ENCODE measurements at regions not wholly inside any gene's neighbourhood (a gene's known extent, or its start where the extent isn't known, plus 50 kb on each side); places are given as distances from the start of the nearest gene placed in this dataset.

- TF ChIP-seq CTCF (IDR thresholded peaks at IDR 0.05) (no peak), ZFX (IDR thresholded peaks at IDR 0.05; ENCODE audit: borderline replicate concordance) (no peak)
- H3K27ac ChIP-seq: no peak overlapping the region
These were observed 569.7 kb upstream of the CITED2 start for GRCh38 chr6:139944131-139944530.

- TF ChIP-seq ZFX (IDR thresholded peaks at IDR 0.05; ENCODE audit: borderline replicate concordance) (no peak), CTCF (IDR thresholded peaks at IDR 0.05) (no peak)
- H3K27ac ChIP-seq: no peak overlapping the region
These were observed 568.9 kb upstream of the CITED2 start for GRCh38 chr6:139943391-139943790.

GRCh38 chr6:139942331-139942730 lies 567.9 kb upstream of the CITED2 start:
- H3K27ac ChIP-seq: no peak overlapping the region
- TF ChIP-seq CTCF (IDR thresholded peaks at IDR 0.05) (no peak), ZFX (IDR thresholded peaks at IDR 0.05; ENCODE audit: borderline replicate concordance) (no peak)

GRCh38 chr6:139941826-139942225 lies 567.4 kb upstream of the CITED2 start:
- H3K27ac ChIP-seq: no peak overlapping the region
- no peak for TF ChIP-seq CTCF (IDR thresholded peaks at IDR 0.05)
- no peak for TF ChIP-seq ZFX (IDR thresholded peaks at IDR 0.05; ENCODE audit: borderline replicate concordance)

GRCh38 chr6:139940741-139941729 lies 566.6 kb upstream of the CITED2 start:
- TF ChIP-seq ZFX (IDR thresholded peaks at IDR 0.05; ENCODE audit: borderline replicate concordance) (no peak), CTCF (IDR thresholded peaks at IDR 0.05) (no peak)
- no peak overlapping the region for H3K27ac ChIP-seq

GRCh38 chr6:139939189-139939979 lies 564.9 kb upstream of the CITED2 start:
- TF ChIP-seq CTCF (IDR thresholded peaks at IDR 0.05) (no peak), ZFX (IDR thresholded peaks at IDR 0.05; ENCODE audit: borderline replicate concordance) (no peak)
- H3K27ac ChIP-seq: no peak overlapping the region
